SK-N-SH treated with all-trans-retinoic acid at 6 μM for 48 hours (cell line): ENCODE measurements at regions not wholly inside any gene's neighbourhood (a gene's known extent, or its start where the extent isn't known, plus 50 kb on each side); places are given as distances from the start of the nearest gene placed in this dataset.

Source experiments
- ATAC-seq: fragments of 200-7000 bp; cut with Tn5 transposase; 3 replicates; pipeline ENCODE4 v1.9.1; 2020; ENCODE audit warnings: mild to moderate bottlenecking, moderate library complexity
- ARNTL ChIP-seq: fragments of 450-650 bp; formaldehyde crosslinking; IDR thresholded peaks from 2 replicates; pipeline ENCODE4 v1.5.0; 2020; ENCODE audit warnings: low read depth, mild to moderate bottlenecking, moderate library complexity, borderline replicate concordance
- BACH2 ChIP-seq: fragments of 250-450 bp; sonication (Bioruptor Pico); IDR thresholded peaks from 2 replicates; pipeline ENCODE4 v1.9.0; 2021; ENCODE audit warnings: mild to moderate bottlenecking, borderline replicate concordance
- CREB5 ChIP-seq: fragments of 250-450 bp; sonication (Bioruptor Pico); IDR thresholded peaks from 2 replicates; pipeline ENCODE4 v1.5.1; 2020; ENCODE audit warnings: low read depth, mild to moderate bottlenecking, moderate library complexity
- CSDC2 ChIP-seq: fragments of 250-450 bp; sonication (Bioruptor Pico); IDR thresholded peaks from 2 replicates; pipeline ENCODE4 v1.5.0; 2020; ENCODE audit warnings: mild to moderate bottlenecking, moderate library complexity
- CSRNP3 ChIP-seq: fragments of 250-450 bp; sonication (Bioruptor Pico); IDR thresholded peaks from 2 replicates; pipeline ENCODE4 v1.5.1; 2021; ENCODE audit warnings: mild to moderate bottlenecking, moderate library complexity
- ESRRG ChIP-seq: fragments of 250-450 bp; sonication (Bioruptor Pico); IDR thresholded peaks from 2 replicates; pipeline ENCODE4 v1.6.1; 2021; ENCODE audit warnings: mild to moderate bottlenecking
- ISL1 ChIP-seq: fragments of 250-450 bp; sonication (Bioruptor Pico); IDR thresholded peaks from 2 replicates; pipeline ENCODE4 v2.1.2; 2022; ENCODE audit warnings: mild to moderate bottlenecking, moderate library complexity
- OSR1 ChIP-seq: fragments of 250-450 bp; sonication (Bioruptor Pico); IDR thresholded peaks from 2 replicates; pipeline ENCODE4 v1.8.0; 2022; ENCODE audit warnings: moderate library complexity, mild to moderate bottlenecking, inconsistent platforms
- PATZ1 ChIP-seq: fragments of 250-450 bp; sonication (Bioruptor Pico); IDR thresholded peaks from 2 replicates; pipeline ENCODE4 v1.8.0; 2020; ENCODE audit warnings: mild to moderate bottlenecking, moderate library complexity, borderline replicate concordance
- POU6F1 ChIP-seq: fragments of 250-450 bp; sonication (Bioruptor Pico); IDR thresholded peaks from 2 replicates; pipeline ENCODE4 v1.8.0; 2021; ENCODE audit warnings: low read depth, mild to moderate bottlenecking, moderate library complexity, borderline replicate concordance
- PPARA ChIP-seq: fragments of 250-450 bp; sonication (Bioruptor Pico); IDR thresholded peaks from 2 replicates; pipeline ENCODE4 v1.5.0; 2020; ENCODE audit warnings: mild to moderate bottlenecking, borderline replicate concordance
- TCF4 ChIP-seq: fragments of 250-450 bp; sonication (Bioruptor Pico); IDR thresholded peaks from 2 replicates; pipeline ENCODE4 v1.8.0; 2021; ENCODE audit warnings: mild to moderate bottlenecking, moderate library complexity, borderline replicate concordance
- TOX ChIP-seq: fragments of 250-450 bp; sonication (Bioruptor Pico); IDR thresholded peaks from 2 replicates; pipeline ENCODE4 v1.8.0; 2021; ENCODE audit warnings: mild to moderate bottlenecking, moderate library complexity, borderline replicate concordance
- ZFP3 ChIP-seq: fragments of 250-450 bp; sonication (Bioruptor Pico); IDR thresholded peaks from 2 replicates; pipeline ENCODE4 v1.5.0; 2020; ENCODE audit warnings: mild to moderate bottlenecking, moderate library complexity
- ZFP30 ChIP-seq: fragments of 450-650 bp; formaldehyde crosslinking; IDR thresholded peaks from 2 replicates; pipeline ENCODE4 v1.5.0; 2022; ENCODE audit warnings: mild to moderate bottlenecking, moderate library complexity
- ZNF565 ChIP-seq: fragments of 450-650 bp; formaldehyde crosslinking; conservative IDR thresholded peaks from 2 replicates; pipeline ENCODE4 v1.5.0; 2020; ENCODE audit warnings: low read depth, mild to moderate bottlenecking, moderate library complexity
- ZNF70 ChIP-seq: fragments of 450-650 bp; formaldehyde crosslinking; IDR thresholded peaks from 2 replicates; pipeline ENCODE4 v1.5.0; 2020; ENCODE audit warnings: mild to moderate bottlenecking, moderate library complexity
- ZNF8 ChIP-seq: fragments of 450-650 bp; formaldehyde crosslinking; IDR thresholded peaks from 2 replicates; pipeline ENCODE4 v1.5.0; 2020; ENCODE audit warnings: mild to moderate bottlenecking, moderate library complexity

DNA sequence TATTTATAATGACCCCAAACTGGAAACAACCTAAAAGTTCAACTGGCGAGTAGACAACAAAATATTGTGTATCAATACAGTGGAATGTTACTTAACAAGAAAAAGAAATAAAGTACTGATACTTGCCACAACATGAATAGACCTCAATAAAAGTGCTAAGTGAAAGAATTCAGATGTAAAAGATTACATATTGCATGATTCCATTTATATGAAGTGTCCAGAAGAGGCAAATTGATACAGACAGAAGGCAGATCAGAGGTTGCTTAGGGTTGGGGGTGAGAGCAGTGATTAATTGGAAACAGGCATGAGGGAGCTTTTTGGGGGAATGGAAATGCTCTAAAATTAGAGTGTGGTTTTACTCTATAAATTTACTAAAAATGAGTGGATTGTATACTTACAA is 183.3 kb downstream of the SATB1 start:
- no peak for TF ChIP-seq OSR1 (CRISPR knock-in tag)
- no peak for TF ChIP-seq ZFP30 (CRISPR knock-in tag)
- no peak for TF ChIP-seq TOX
- no peak for TF ChIP-seq ARNTL
- no peak for TF ChIP-seq PPARA (CRISPR knock-in tag)
- TF ChIP-seq BACH2 (CRISPR knock-in tag) = no peak
- TF ChIP-seq ZFP3 = no peak
- TF ChIP-seq, all 23 proteins: peak for 0
- ATAC-seq = peak; percentile 35; the same call in 2 of the 3 replicates

GRCh38 chr3:18239674-18240073 is 185.5 kb downstream of the SATB1 start:
- no peak for ATAC-seq
- TF ChIP-seq CSDC2 (CRISPR knock-in tag) = no peak

DNA sequence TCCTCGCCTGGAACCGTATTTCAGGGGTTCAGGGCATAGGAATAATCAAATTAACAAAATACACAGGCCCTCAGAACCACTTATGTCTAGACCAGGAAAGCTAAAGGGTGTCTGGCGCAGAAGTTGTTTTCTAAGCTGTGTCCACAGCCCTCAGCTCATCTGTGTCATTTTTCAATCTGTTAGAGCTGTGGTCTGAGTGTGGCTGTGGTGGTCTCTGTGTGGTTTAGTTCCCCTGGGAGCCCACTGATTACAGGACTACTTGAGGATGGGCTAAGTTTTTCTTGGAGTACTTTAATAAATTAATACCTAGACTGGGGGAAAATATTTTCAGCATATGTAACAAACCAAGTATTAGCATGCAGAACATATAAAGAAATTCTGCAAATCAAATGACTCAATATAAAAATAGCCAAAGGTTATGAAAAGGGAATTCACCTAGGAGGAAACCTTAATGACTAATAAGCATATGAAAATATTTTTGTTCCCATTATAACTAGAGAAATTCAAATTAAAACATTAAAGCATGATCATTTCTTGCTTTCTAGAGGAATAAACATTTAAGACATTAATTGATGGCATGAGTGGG is 186.3 kb downstream of the SATB1 start:
- no peak for TF ChIP-seq ZNF8 (CRISPR knock-in tag)
- TF ChIP-seq OSR1 (CRISPR knock-in tag) = no peak
- TF ChIP-seq ZFP3 = no peak
- no peak for TF ChIP-seq ZNF565
- TF ChIP-seq ZNF70 (CRISPR knock-in tag) = no peak
- no peak for TF ChIP-seq TCF4 (CRISPR knock-in tag)
- no peak for TF ChIP-seq ARNTL
- no peak for TF ChIP-seq CSDC2 (CRISPR knock-in tag)
- TF ChIP-seq POU6F1 (CRISPR knock-in tag) = no peak
- no peak for TF ChIP-seq CREB5
- no peak for TF ChIP-seq TOX
- TF ChIP-seq PPARA (CRISPR knock-in tag) = no peak
- TF ChIP-seq ESRRG (CRISPR knock-in tag) = no peak
- TF ChIP-seq ISL1 = no peak
- TF ChIP-seq ZFP30 (CRISPR knock-in tag) = no peak
- TF ChIP-seq CSRNP3 (CRISPR knock-in tag) = no peak
- ATAC-seq = no peak

GRCh38 chr3:18238332-18238731 is 186.8 kb downstream of the SATB1 start:
- TF ChIP-seq TOX (no peak), ZNF70 (CRISPR knock-in tag) (no peak), ESRRG (CRISPR knock-in tag) (no peak), CREB5 (no peak), BACH2 (CRISPR knock-in tag) (no peak), PATZ1 (CRISPR knock-in tag) (no peak), ZNF8 (CRISPR knock-in tag) (no peak)
- ATAC-seq = 0 out of 3 replicates have a peak, but pooled peaks have one; percentile 13
